Liver (tissue), 8 donors: ENCODE measurements at regions not wholly inside any gene's neighbourhood (a gene's known extent, or its start where the extent isn't known, plus 50 kb on each side); places are given as distances from the start of the nearest gene placed in this dataset.

Experiments used
- DNase-seq: peaks from one replicate; pipeline ENCODE4 v3.0.0-alpha.2; 2017; ENCODE audit warnings: low spot score
- H3K27ac ChIP-seq, 2 donors: one replicate each; pipeline ENCODE4 v1.7.0; 2013; ENCODE audit warnings: inconsistent platforms in 2 of 2, low read length in 2 of 2, control low read depth in 1 of 2, low read depth in 1 of 2, mild to moderate bottlenecking in 1 of 2
- H3K27me3 ChIP-seq, 4 donors: one replicate each; pipeline versions ENCODE4 v1.6.1 to v1.7.0; 2013; ENCODE audit warnings: low read length in 3 of 4, inconsistent platforms in 1 of 4, mild to moderate bottlenecking in 1 of 4, moderate library complexity in 1 of 4; ENCODE audit not compliant: control insufficient read depth in 4 of 4, insufficient read depth in 4 of 4
- H3K36me3 ChIP-seq, 4 donors: one replicate each; pipeline versions ENCODE4 v1.6.1 to v1.7.0; 2013; ENCODE audit warnings: low read length in 3 of 4, mild to moderate bottlenecking in 3 of 4, low read depth in 1 of 4, moderate library complexity in 1 of 4; ENCODE audit not compliant: control insufficient read depth in 4 of 4, insufficient read depth in 3 of 4
- H3K4me1 ChIP-seq, 4 donors: one replicate each; pipeline versions ENCODE4 v1.6.1 to v1.7.0; 2013; ENCODE audit warnings: low read length in 3 of 4, mild to moderate bottlenecking in 3 of 4, moderate library complexity in 1 of 4; ENCODE audit not compliant: control insufficient read depth in 4 of 4, insufficient read depth in 4 of 4
- H3K4me3 ChIP-seq, 3 donors: one replicate each; pipeline versions ENCODE4 v1.6.1 to v1.7.0; 2013; ENCODE audit warnings: low read length in 3 of 3, control low read depth in 1 of 3, low read depth in 1 of 3, mild to moderate bottlenecking in 1 of 3
- H3K9ac ChIP-seq, 2 donors: one replicate each; pipeline ENCODE4 v1.7.0; 2013; ENCODE audit warnings: low read length in 2 of 2, mild to moderate bottlenecking in 2 of 2, moderate library complexity in 2 of 2, control low read depth in 1 of 2, low read depth in 1 of 2
- H3K9me3 ChIP-seq, 4 donors: one replicate each; pipeline versions ENCODE4 v1.6.1 to v1.7.0; 2013; ENCODE audit warnings: low read length in 3 of 4; ENCODE audit not compliant: control insufficient read depth in 4 of 4
- ATF3 ChIP-seq: IDR thresholded peaks from 2 replicates; pipeline ENCODE4 v1.6.1; 2016; ENCODE audit warnings: antibody characterized with exemption
- CTCF ChIP-seq: fragments of 150-350 bp; IDR thresholded peaks from 2 replicates; pipeline ENCODE4 v1.5.1; 2017; ENCODE audit warnings: improper control_type of control experiment, low read depth, low read length; ENCODE audit not compliant: missing input control
- FOXA1 ChIP-seq: IDR thresholded peaks from 2 replicates; pipeline ENCODE4 v1.6.1; 2016; ENCODE audit warnings: antibody characterized with exemption
- HNF4A ChIP-seq, 2 donors: conservative IDR thresholded peaks; 2 replicates each; pipeline ENCODE4 v1.6.1; 2016; ENCODE audit warnings: antibody characterized with exemption in 2 of 2, mild to moderate bottlenecking in 2 of 2
- HNF4G ChIP-seq: IDR thresholded peaks from 2 replicates; pipeline ENCODE4 v1.6.1; 2016; ENCODE audit warnings: antibody characterized with exemption
- JUND ChIP-seq, 2 donors: IDR thresholded peaks; 2 replicates each; pipeline ENCODE4 v1.6.1; 2016; ENCODE audit warnings: antibody characterized with exemption in 2 of 2
- MAX ChIP-seq: IDR thresholded peaks from 2 replicates; pipeline ENCODE4 v1.6.1; 2016; ENCODE audit warnings: antibody characterized with exemption
- NR2F2 ChIP-seq: IDR thresholded peaks from 2 replicates; pipeline ENCODE4 v1.6.1; 2016; ENCODE audit warnings: antibody characterized with exemption
- RAD21 ChIP-seq, 2 donors: IDR thresholded peaks; 2 replicates each; pipeline ENCODE4 v1.6.1; 2016; ENCODE audit warnings: antibody characterized with exemption in 2 of 2, mild to moderate bottlenecking in 2 of 2
- REST ChIP-seq: IDR thresholded peaks from 2 replicates; pipeline ENCODE4 v1.6.1; 2016; ENCODE audit warnings: antibody characterized with exemption, mild to moderate bottlenecking
- SP1 ChIP-seq: IDR thresholded peaks from 2 replicates; pipeline ENCODE4 v1.6.1; 2018; ENCODE audit warnings: antibody characterized with exemption, mild to moderate bottlenecking
- TAF1 ChIP-seq: conservative IDR thresholded peaks from 2 replicates; pipeline ENCODE4 v1.6.1; 2016; ENCODE audit warnings: antibody characterized with exemption, mild to moderate bottlenecking
- YY1 ChIP-seq: IDR thresholded peaks from 2 replicates; pipeline ENCODE4 v1.6.1; 2016; ENCODE audit warnings: antibody characterized with exemption, mild to moderate bottlenecking
- ZBTB33 ChIP-seq: IDR thresholded peaks from 2 replicates; pipeline ENCODE4 v1.6.1; 2016; ENCODE audit warnings: antibody characterized with exemption
- WGBS: extraction: QIAGEN DNeasy Blood & Tissue Kit; methylation state at CpG from one replicate; pipeline ENCODE4 v1.1.7; 2013; 5-methylcytosine and 5-hydroxymethylcytosine counted together
- donor health status: healthy.
- donor health status: healthy.
- donor health status: healthy.
- donor health status: healthy.
- donor health status: healthy.

- no peak overlapping the region for H3K27ac ChIP-seq
- 77% methylated on average over 2 of the region's 2 CpGs for WGBS
- no peaks in the 10 kb centered on the region for H3K36me3 ChIP-seq
- H3K4me1 ChIP-seq, result peaks cover 0 to 2% (median 0%) of the 10 kb centered on the region in 4 donors
- no peak for DNase-seq
- no peaks in the 10 kb centered on the region for H3K9me3 ChIP-seq
- H3K27me3 ChIP-seq, result no peaks in the 10 kb centered on the region
- no peak overlapping the region for H3K4me3 ChIP-seq
- H3K9ac ChIP-seq, result no peak overlapping the region
- TF ChIP-seq NR2F2, result no peak
- TF ChIP-seq YY1, result no peak
- no peak for TF ChIP-seq REST
- no peak for TF ChIP-seq MAX
These were observed 112.0 kb upstream of the PNPT1 start for GRCh38 chr2:55805686-55806085.

- TF ChIP-seq TAF1 (no peak), HNF4A (conservative IDR thresholded peaks at IDR 0.05) (no peak), SP1 (no peak), FOXA1 (no peak), JUND (IDR thresholded peaks at IDR 0.05) (no peak), RAD21 (IDR thresholded peaks at IDR 0.05) (no peak), HNF4G (no peak), ATF3 (no peak), CTCF (no peak), ZBTB33 (no peak)
- no peak overlapping the region for H3K27ac ChIP-seq
- no peaks in the 10 kb centered on the region for H3K9me3 ChIP-seq
- H3K4me3 ChIP-seq, result no peak overlapping the region
- 49% methylated on average over 6 of the region's 6 CpGs for WGBS
- no peak overlapping the region for H3K9ac ChIP-seq
- peaks cover 0 to 2% (median 0%) of the 10 kb centered on the region in 4 donors for H3K4me1 ChIP-seq
- H3K36me3 ChIP-seq, result no peaks in the 10 kb centered on the region
- DNase-seq, result no peak
- no peaks in the 10 kb centered on the region for H3K27me3 ChIP-seq
These were observed 110.9 kb upstream of the PNPT1 start for GRCh38 chr2:55804535-55804934.
